Uterus (tissue), 3 donors: ENCODE measurements at regions not wholly inside any gene's neighbourhood (a gene's known extent, or its start where the extent isn't known, plus 50 kb on each side); places are given as distances from the start of the nearest gene placed in this dataset.

ENCODE experiments used
- DNase-seq, 2 donors: peaks; one replicate each; pipeline ENCODE4 v3.0.0-alpha.2; 2019 to 2020
- H3K27ac ChIP-seq, 2 donors: fragments of 200-600 bp; sonication (generic); 1 replicate in 1 of 2; 2 replicates in 1 of 2; pipeline ENCODE4 v1.5.1; 2016 to 2018
- H3K27me3 ChIP-seq, 2 donors: fragments of 200-600 bp; sonication (generic); one replicate each; pipeline ENCODE4 v1.5.1; 2018 to 2019; ENCODE audit warnings: control low read depth in 1 of 2
- H3K36me3 ChIP-seq, 2 donors: fragments of 200-600 bp; sonication (generic); one replicate each; pipeline ENCODE4 v1.5.1; 2019; ENCODE audit warnings: control low read depth in 1 of 2
- H3K4me1 ChIP-seq, 2 donors: fragments of 200-600 bp; sonication (generic); one replicate each; pipeline ENCODE4 v1.5.1; 2018 to 2019; ENCODE audit warnings: control low read depth in 1 of 2
- H3K4me3 ChIP-seq, 2 donors: fragments of 200-600 bp; sonication (generic); 1 replicate in 1 of 2; 2 replicates in 1 of 2; pipeline ENCODE4 v1.5.1; 2018 to 2019; ENCODE audit warnings: mild to moderate bottlenecking in 1 of 2
- H3K9me3 ChIP-seq, 2 donors: fragments of 200-600 bp; sonication (generic); one replicate each; pipeline ENCODE4 v1.5.1; 2019; ENCODE audit warnings: control low read depth in 1 of 2
- POLR2A ChIP-seq, 2 donors: fragments of 450-650 bp; IDR thresholded peaks; one replicate each; pipeline ENCODE4 v1.6.1; 2016; ENCODE audit warnings: antibody characterized with exemption in 2 of 2, mild to moderate bottlenecking in 1 of 2, moderate library complexity in 1 of 2
- intact Hi-C: fragments of 100-400 bp; cut with DNase I; formaldehyde crosslinking; loops from one replicate; pipeline ENCODE4 v1.15.1; 2023; ENCODE audit warnings: low total_unique reads
- TF ChIP-seq, protein P1 (sequence below), 4 experiments: fragments of 200-600 bp in 2 of 4; fragments of 450-650 bp in 2 of 4; sonication (generic) in 2 of 4; IDR thresholded peaks; one replicate each; pipeline ENCODE4 v1.5.1; 2016 to 2019; ENCODE audit warnings: antibody characterized with exemption in 4 of 4, mild to moderate bottlenecking in 2 of 4, moderate library complexity in 1 of 4
- donor health status: DM: yes; HTN: yes; CAD: no.

GRCh38 chr2:17231394-17231965 is 286.8 kb downstream of the RAD51AP2 start:
- Histone ChIP-seq H3K4me1 (no peaks in the 10 kb centered on the region), H3K36me3 (no peaks in the 10 kb centered on the region), H3K9me3 (no peaks in the 10 kb centered on the region), H3K27me3 (no peaks in the 10 kb centered on the region), H3K4me3 (no peak overlapping the region), H3K27ac (no peak overlapping the region)
- DNase-seq, result no peak
- TF ChIP-seq, protein P1, sequence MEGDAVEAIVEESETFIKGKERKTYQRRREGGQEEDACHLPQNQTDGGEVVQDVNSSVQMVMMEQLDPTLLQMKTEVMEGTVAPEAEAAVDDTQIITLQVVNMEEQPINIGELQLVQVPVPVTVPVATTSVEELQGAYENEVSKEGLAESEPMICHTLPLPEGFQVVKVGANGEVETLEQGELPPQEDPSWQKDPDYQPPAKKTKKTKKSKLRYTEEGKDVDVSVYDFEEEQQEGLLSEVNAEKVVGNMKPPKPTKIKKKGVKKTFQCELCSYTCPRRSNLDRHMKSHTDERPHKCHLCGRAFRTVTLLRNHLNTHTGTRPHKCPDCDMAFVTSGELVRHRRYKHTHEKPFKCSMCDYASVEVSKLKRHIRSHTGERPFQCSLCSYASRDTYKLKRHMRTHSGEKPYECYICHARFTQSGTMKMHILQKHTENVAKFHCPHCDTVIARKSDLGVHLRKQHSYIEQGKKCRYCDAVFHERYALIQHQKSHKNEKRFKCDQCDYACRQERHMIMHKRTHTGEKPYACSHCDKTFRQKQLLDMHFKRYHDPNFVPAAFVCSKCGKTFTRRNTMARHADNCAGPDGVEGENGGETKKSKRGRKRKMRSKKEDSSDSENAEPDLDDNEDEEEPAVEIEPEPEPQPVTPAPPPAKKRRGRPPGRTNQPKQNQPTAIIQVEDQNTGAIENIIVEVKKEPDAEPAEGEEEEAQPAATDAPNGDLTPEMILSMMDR (IDR thresholded peaks at IDR 0.05), result no peak
- TF ChIP-seq POLR2A (IDR thresholded peaks at IDR 0.05), result no peak
- intact Hi-C loops, result no loop called here

GRCh38 chr2:17229414-17229813 is 288.8 kb downstream of the RAD51AP2 start:
- Histone ChIP-seq H3K9me3 (no peaks in the 10 kb centered on the region), H3K27ac (no peak overlapping the region), H3K4me3 (no peak overlapping the region), H3K27me3 (no peaks in the 10 kb centered on the region), H3K36me3 (no peaks in the 10 kb centered on the region), H3K4me1 (no peaks in the 10 kb centered on the region)
- intact Hi-C loops, result no loop called here
- TF ChIP-seq, protein P1 (IDR thresholded peaks at IDR 0.05), result no peak
- no peak for TF ChIP-seq POLR2A (IDR thresholded peaks at IDR 0.05)
- DNase-seq, result no peak

GRCh38 chr2:17228461-17228860 is 289.8 kb downstream of the RAD51AP2 start:
- H3K27ac ChIP-seq, result no peak overlapping the region
- H3K27me3 ChIP-seq, result no peaks in the 10 kb centered on the region

DNA sequence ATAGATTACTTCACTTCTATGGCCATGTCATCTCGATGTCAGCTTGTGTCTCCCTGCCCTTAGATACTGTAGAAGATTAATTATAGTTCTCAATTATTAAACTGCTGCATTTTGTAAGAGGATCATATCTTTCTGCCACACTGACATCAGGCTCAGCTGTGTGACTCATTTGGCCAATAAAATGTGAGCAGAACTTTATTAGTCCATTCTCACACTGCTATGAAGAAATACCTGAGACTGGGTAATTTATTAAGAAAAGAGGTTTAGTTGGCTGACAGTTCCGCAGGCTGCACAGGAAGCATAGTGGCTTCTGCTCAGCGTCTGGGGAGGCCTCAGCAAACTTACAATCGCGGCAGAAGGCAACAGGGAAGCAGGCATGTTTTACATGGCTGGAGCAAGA is 290.4 kb downstream of the RAD51AP2 start:
- intact Hi-C loops, result no loop called here
- no peaks in the 10 kb centered on the region for H3K9me3 ChIP-seq

More at GRCh38 chr2:17228461-17228860, 289.8 kb downstream of the RAD51AP2 start:
- Histone ChIP-seq H3K4me1 (no peaks in the 10 kb centered on the region), H3K9me3 (no peaks in the 10 kb centered on the region), H3K36me3 (no peaks in the 10 kb centered on the region), H3K4me3 (no peak overlapping the region)
- DNase-seq, result no peak
- no peak for TF ChIP-seq POLR2A (IDR thresholded peaks at IDR 0.05)
- TF ChIP-seq, protein P1 (IDR thresholded peaks at IDR 0.05), result no peak
- intact Hi-C loops, result no loop called here

DNA sequence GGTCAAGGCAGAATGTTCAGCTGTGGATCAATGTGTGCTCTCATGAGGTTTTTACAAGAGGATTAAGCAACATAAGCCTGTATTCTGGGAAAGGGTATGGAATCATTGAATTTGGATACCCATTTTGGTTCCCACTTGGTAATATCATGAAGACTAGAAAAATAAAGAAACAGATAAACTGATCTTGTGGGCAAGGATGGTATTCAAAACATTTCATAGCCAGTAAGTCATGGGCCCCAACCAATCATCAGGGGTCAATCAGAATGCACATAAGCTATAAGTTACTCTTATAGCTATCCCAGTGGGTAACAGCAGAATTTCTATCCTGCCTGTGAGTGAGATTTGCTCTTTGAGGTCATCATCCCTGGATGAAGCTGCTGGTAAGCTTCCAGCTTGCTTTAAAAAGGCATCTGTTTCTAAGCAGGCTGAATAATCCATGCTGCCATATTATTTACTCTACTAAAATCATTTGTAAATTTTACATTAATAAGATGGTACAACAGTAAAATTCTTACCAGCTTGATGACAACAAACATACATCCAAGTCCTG is 291.2 kb downstream of the RAD51AP2 start:
- H3K4me3 ChIP-seq, result no peak overlapping the region
- no peaks in the 10 kb centered on the region for H3K36me3 ChIP-seq
- no peaks in the 10 kb centered on the region for H3K9me3 ChIP-seq
- H3K27ac ChIP-seq, result no peak overlapping the region
- intact Hi-C loops, result no loop called here
- H3K4me1 ChIP-seq, result no peaks in the 10 kb centered on the region
- TF ChIP-seq, protein P1 (IDR thresholded peaks at IDR 0.05), result no peak
- TF ChIP-seq POLR2A (IDR thresholded peaks at IDR 0.05), result no peak
- no peak for DNase-seq
- no peaks in the 10 kb centered on the region for H3K27me3 ChIP-seq

More for the DNA sequence above, 290.4 kb downstream of the RAD51AP2 start:
- TF ChIP-seq POLR2A (IDR thresholded peaks at IDR 0.05), result no peak
- TF ChIP-seq, protein P1 (IDR thresholded peaks at IDR 0.05), result no peak
- H3K36me3 ChIP-seq, result no peaks in the 10 kb centered on the region
- no peak for DNase-seq
- H3K27me3 ChIP-seq, result no peaks in the 10 kb centered on the region
- no peak overlapping the region for H3K27ac ChIP-seq
- H3K4me3 ChIP-seq, result no peak overlapping the region
- no peaks in the 10 kb centered on the region for H3K4me1 ChIP-seq
